ENCODE measurements at regions not wholly inside any gene's neighbourhood (a gene's known extent, or its start where the extent isn't known, plus 50 kb on each side); places are given as distances from the start of the nearest gene placed in this dataset.

- DNase-seq: no peak
These were observed 175.9 kb downstream of the ZDHHC21 start for GRCh38 chr9:14517154-14517906.

- no peak for DNase-seq
These were observed 176.6 kb downstream of the ZDHHC21 start for GRCh38 chr9:14516656-14517055.

- no peak for DNase-seq
These were observed 177.5 kb downstream of the ZDHHC21 start for GRCh38 chr9:14515571-14516198.

GRCh38 chr9:14515049-14515448 lies 178.2 kb downstream of the ZDHHC21 start:
- no peak for DNase-seq

GRCh38 chr9:14512942-14513341 lies 180.3 kb downstream of the ZDHHC21 start:
- DNase-seq: no peak

GRCh38 chr9:14511452-14511851 lies 181.8 kb downstream of the ZDHHC21 start:
- DNase-seq: no peak

GRCh38 chr9:14508884-14509283 lies 184.3 kb downstream of the ZDHHC21 start:
- DNase-seq: no peak

- no peak for DNase-seq
These were observed 187.4 kb upstream of the NFIB start for GRCh38 chr9:14501366-14501765.

- no peak for DNase-seq
These were observed 186.8 kb upstream of the NFIB start for GRCh38 chr9:14500705-14501104.

- no peak for DNase-seq
These were observed 186.0 kb upstream of the NFIB start for GRCh38 chr9:14499976-14500375.

- no peak for DNase-seq
These were observed 184.9 kb upstream of the NFIB start for GRCh38 chr9:14498824-14499223.

GRCh38 chr9:14497476-14497875 lies 183.5 kb upstream of the NFIB start:
- DNase-seq: no peak

GRCh38 chr9:14488421-14489190 lies 174.7 kb upstream of the NFIB start:
- DNase-seq: no peak

GRCh38 chr9:14487547-14488185 lies 173.7 kb upstream of the NFIB start:
- no peak for DNase-seq

- no peak for DNase-seq
These were observed 171.4 kb upstream of the NFIB start for GRCh38 chr9:14485366-14485765.

GRCh38 chr9:14482856-14483255 lies 168.9 kb upstream of the NFIB start:
- no peak for DNase-seq

GRCh38 chr9:14480526-14480925 lies 166.6 kb upstream of the NFIB start:
- no peak for DNase-seq

GRCh38 chr9:14479163-14479560 lies 165.2 kb upstream of the NFIB start:
- no peak for DNase-seq

- no peak for DNase-seq
These were observed 164.5 kb upstream of the NFIB start for GRCh38 chr9:14478175-14479162.

- no peak for DNase-seq
These were observed 157.1 kb upstream of the NFIB start for GRCh38 chr9:14471041-14471440.

GRCh38 chr9:14467675-14468374 lies 153.9 kb upstream of the NFIB start:
- no peak for DNase-seq

GRCh38 chr9:14466828-14467227 lies 152.9 kb upstream of the NFIB start:
- no peak for DNase-seq

Data from CD4-positive, alpha-beta T cell treated with Interleukin-4 for 4 hours (primary cell).